ENCODE measurements at regions not wholly inside any gene's neighbourhood (a gene's known extent, or its start where the extent isn't known, plus 50 kb on each side); places are given as distances from the start of the nearest gene placed in this dataset.

DNA sequence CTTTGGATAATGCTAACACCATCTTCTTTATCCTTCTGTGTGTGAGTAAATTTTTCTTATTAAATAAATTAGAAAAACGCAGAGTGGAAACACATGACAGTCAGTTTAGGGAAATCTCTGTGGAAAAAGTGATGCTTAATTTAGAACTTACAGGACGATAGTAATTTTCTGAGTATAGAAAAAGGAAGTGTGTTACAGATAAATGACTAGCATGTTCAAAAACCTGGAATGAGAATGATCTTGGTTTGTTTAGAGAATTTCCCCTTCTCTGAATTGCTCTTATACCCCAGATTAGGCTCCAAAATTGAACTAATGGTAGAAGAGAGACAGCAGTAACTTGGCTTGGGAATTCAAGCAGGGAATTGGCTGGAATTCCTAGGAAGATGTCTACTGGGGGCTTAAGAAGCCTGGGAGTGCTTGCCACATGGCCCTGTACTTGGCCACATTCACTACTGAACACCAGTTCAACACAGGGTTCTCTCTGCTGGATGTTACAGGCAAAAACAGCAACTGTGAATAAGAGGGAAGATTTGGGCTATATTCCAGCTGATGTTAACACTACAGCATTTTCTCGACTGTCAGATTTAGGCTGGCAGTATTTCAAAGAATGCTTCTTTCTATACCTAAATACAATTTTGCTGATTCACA, 1004.2 kb downstream of the TTLL7 start:
- DNase-seq (ENCODE audit: low spot score) = no peak
- H3K4me3 ChIP-seq = no peak overlapping the region
- H3K27ac ChIP-seq = no peak overlapping the region
- H3K27me3 ChIP-seq (replicated peaks; ENCODE audit: insufficient read depth) = no peaks in the 10 kb centered on the region
- TF ChIP-seq, protein P1, sequence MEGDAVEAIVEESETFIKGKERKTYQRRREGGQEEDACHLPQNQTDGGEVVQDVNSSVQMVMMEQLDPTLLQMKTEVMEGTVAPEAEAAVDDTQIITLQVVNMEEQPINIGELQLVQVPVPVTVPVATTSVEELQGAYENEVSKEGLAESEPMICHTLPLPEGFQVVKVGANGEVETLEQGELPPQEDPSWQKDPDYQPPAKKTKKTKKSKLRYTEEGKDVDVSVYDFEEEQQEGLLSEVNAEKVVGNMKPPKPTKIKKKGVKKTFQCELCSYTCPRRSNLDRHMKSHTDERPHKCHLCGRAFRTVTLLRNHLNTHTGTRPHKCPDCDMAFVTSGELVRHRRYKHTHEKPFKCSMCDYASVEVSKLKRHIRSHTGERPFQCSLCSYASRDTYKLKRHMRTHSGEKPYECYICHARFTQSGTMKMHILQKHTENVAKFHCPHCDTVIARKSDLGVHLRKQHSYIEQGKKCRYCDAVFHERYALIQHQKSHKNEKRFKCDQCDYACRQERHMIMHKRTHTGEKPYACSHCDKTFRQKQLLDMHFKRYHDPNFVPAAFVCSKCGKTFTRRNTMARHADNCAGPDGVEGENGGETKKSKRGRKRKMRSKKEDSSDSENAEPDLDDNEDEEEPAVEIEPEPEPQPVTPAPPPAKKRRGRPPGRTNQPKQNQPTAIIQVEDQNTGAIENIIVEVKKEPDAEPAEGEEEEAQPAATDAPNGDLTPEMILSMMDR (IDR thresholded peaks at IDR 0.05) = no peak
- H3K4me1 ChIP-seq (ENCODE audit: control insufficient read depth in 1 of 2, low read depth in 2 of 2) = peaks cover 0 to 6% of the 10 kb centered on the region in 2 donors
- no peak for ATAC-seq (ENCODE audit: insufficient number of reproducible peaks, low FRiP score, low read depth)
- no peaks in the 10 kb centered on the region for H3K9me3 ChIP-seq
- no peaks in the 10 kb centered on the region for H3K36me3 ChIP-seq

DNA sequence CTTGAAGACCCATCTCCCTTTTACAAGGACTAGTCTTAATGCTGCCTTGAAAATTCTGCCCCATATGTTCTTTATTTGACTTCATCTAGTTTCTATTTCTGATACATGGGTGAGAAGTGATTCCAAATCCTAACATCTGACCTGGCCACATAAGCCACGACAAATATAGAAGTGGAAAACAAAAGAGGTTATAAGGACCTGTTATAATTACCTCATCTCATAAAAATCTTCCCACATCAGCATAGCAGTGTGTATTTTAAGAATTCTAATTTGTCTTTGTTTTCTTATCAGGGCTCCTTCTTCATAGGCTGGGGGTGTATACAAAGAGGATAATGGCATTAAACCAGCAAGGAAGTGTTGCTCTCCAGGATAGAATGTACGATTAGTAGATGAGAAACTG, 1007.4 kb downstream of the TTLL7 start:
- no peak for ATAC-seq (ENCODE audit: insufficient number of reproducible peaks, low FRiP score, low read depth)

DNA sequence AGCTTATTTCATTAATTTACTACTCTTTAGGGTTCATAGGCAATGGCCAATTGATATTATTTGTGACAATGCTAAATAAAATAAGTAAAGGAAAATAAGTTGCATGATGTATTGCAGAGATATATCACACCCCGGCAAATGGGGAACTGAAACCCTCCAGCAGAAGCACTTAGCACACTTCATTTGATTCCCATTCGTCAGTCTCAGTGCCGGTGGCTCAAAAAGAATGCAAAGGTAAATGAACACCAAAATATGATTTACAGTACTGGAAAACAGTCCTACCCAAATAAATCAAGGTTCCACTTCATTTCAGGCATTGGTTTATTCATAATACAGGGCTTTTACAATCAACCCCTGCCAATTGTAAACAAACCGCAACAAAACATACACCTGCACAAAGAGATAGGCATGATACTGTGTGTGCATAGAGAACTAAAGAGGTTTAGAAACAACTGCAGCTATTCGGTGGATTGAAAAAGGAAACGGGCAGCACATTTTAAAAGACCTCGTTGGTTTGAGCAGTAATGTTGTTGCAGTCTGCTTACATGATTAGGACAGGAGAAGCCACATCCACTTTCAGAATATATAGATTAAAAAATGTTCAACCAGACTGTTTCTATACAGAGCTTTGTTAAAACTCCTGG, 1019.2 kb downstream of the TTLL7 start:
- Histone ChIP-seq H3K36me3 (no peaks in the 10 kb centered on the region), H3K27ac (no peak overlapping the region), H3K4me3 (no peak overlapping the region), H3K4me1 (ENCODE audit: control insufficient read depth in 1 of 2, low read depth in 2 of 2) (no peaks in the 10 kb centered on the region), H3K27me3 (replicated peaks; ENCODE audit: insufficient read depth) (no peaks in the 10 kb centered on the region), H3K9me3 (no peaks in the 10 kb centered on the region)
- TF ChIP-seq, protein P1 (IDR thresholded peaks at IDR 0.05) = no peak
- no peak for ATAC-seq (ENCODE audit: insufficient number of reproducible peaks, low FRiP score, low read depth)
- no peak for DNase-seq (ENCODE audit: low spot score)

More for the DNA sequence above, 1007.4 kb downstream of the TTLL7 start:
- H3K27ac ChIP-seq = no peak overlapping the region
- H3K4me1 ChIP-seq (ENCODE audit: control insufficient read depth in 1 of 2, low read depth in 2 of 2) = peaks cover 0 to 6% of the 10 kb centered on the region in 2 donors
- no peaks in the 10 kb centered on the region for H3K36me3 ChIP-seq
- no peaks in the 10 kb centered on the region for H3K9me3 ChIP-seq
- TF ChIP-seq, protein P1 (IDR thresholded peaks at IDR 0.05) = no peak
- no peak for DNase-seq (ENCODE audit: low spot score)
- no peak overlapping the region for H3K4me3 ChIP-seq
- no peaks in the 10 kb centered on the region for H3K27me3 ChIP-seq (replicated peaks; ENCODE audit: insufficient read depth)

DNA sequence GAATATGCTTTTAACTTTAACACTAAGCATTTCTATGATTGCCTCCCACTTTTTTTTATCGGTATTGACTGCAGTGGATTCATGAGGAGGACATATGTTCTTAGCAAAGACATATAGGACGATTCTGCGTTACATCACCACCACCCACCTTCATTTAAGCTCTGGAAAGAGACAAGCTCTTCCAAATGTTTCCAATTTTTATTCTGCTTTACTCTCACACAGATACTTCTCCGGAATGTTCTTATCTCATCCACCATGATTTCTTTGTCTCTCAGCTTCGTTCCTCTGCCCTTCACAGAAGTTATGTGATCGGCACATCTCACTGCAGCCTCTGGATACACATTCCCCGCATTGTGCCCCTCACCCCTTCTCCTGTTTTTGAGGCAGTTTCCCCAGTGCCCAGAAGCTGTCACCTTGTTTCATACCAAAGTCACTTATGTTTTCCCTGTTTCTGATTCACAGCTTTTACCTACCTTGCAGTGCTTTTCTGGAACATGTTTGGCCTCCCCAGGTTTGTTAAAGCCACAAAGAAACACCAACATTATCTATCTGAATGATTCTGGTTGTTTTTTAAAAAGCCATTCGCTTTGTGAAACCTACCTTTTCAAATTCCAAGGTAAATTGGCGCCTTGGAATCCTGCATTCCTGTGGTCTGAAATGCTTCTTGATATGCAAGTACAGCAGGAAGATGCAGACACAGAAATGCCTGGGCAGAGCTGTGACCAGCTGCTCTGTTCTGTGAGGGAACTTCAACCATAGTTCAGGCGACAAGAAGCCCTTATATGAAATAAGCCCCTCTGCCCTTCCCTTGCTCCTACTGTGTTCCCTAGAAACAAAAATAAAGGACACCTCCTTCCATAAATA, 1020.2 kb downstream of the TTLL7 start:
- Histone ChIP-seq H3K27me3 (replicated peaks; ENCODE audit: insufficient read depth) (no peaks in the 10 kb centered on the region), H3K36me3 (no peaks in the 10 kb centered on the region), H3K4me3 (no peak overlapping the region), H3K9me3 (no peaks in the 10 kb centered on the region), H3K4me1 (ENCODE audit: control insufficient read depth in 1 of 2, low read depth in 2 of 2) (no peaks in the 10 kb centered on the region), H3K27ac (no peak overlapping the region)
- ATAC-seq (ENCODE audit: insufficient number of reproducible peaks, low FRiP score, low read depth) = no peak
- TF ChIP-seq, protein P1 (IDR thresholded peaks at IDR 0.05) = no peak
- no peak for DNase-seq (ENCODE audit: low spot score)

Measured in thoracic aorta (tissue), 2 donors.